ENCODE measurements at regions not wholly inside any gene's neighbourhood (a gene's known extent, or its start where the extent isn't known, plus 50 kb on each side); places are given as distances from the start of the nearest gene placed in this dataset.
"Not testable (repeated sequence)": the region's sequence is repeated elsewhere in the genome, so short reads cannot be mapped to it uniquely, and the experiment has no call there.

DNA sequence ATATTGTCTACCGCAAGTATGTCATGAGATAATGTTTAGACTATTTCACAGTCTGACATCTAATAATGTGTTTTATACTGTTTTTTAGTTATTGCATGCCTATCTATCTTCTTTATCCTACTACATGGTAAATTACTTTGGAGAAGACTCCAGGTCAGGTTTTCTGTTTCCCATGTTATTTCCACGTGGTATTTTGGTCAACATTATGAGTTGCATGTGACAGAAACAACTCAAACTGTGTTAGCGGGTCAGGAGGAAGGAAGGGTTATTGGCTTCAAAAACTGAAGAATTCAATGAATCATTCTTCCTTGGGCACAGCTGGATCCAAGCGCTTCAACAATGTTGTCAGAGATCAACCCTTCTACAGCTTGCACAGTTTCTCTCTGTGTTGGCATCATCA is 252.1 kb upstream of the CCNG1 start:
- DNase-seq, result no peak

DNA sequence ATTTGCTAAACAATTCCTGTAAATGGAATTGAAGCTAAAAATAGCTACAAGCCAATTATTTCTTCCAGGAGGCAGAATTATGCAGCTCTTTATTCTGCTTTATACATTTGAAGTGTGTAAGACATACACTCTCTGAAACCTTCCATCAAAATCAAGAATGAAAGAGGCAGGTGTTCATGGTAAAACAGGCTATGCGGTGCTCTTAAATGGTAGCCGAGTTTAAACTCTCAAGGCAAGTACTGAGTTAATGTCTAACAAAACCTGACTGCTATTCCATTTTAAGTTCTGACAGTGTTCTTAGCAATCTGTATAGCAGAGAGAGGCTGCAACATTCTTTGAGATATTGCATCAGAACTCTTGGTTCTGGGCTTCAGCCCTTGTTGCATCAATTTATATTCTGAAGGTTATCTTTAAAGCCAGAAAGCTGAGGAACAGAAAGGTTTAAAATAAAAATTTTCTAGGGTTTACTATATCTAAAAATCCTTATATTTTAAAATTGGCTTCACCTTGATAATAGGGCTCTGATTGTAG is 248.3 kb upstream of the CCNG1 start:
- DNase-seq, result no peak

DNA sequence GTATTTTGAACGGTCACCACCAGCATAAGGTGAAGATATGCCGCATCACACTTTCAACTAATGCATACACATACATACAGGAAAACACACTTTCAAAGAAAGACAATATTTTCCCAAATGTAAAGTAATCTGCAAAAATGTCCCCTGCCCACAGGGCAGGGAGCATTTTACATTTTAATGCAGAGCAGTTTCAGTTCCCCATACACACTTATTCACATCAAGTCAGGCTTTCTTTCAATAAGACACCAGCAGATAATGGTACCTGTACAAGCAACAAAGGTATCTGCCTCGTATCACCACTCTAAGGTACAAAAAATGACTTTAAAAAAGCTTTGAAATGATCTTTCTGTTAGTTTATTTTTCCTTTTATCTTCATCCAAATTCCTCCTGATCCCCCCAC is 247.1 kb upstream of the CCNG1 start:
- no peak for DNase-seq

DNA sequence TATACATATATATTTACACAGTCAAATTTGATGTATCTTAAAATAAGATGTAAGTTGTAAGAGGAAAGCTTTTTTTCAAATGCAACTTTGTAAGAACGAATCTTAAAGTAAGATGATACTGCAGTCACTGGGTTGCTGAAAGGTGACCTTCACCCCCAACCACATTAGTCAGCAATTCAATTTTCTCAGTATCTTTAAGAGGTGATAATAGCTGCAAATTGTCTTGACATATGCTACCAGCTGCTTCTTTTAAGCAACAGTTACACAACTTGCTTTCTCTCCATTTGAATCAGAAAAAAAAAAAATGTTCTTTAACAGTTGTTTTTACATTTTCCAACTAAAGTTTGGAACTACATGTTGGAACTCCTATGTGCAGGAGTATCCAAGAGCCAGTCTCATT is 246.6 kb upstream of the CCNG1 start:
- no peak for DNase-seq

DNA sequence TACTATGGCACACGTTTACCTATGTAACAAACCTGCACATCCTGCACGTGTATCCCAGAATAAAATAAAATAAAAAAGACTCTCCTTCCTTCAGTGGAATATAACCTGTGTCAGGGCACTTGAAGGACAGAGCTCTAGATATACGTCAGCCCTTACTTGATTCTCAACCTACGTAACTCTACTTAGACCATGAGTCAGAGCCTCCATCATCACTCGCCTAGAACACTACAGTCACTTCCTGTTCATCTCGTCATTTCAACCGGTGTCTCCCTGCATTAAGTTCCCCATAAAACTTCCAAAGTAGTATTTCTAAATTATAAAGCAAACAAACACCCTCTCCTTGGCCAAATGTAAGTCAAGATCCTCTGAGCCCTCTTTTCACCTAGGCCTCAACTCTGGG is 243.5 kb upstream of the CCNG1 start:
- no peak for DNase-seq

DNA sequence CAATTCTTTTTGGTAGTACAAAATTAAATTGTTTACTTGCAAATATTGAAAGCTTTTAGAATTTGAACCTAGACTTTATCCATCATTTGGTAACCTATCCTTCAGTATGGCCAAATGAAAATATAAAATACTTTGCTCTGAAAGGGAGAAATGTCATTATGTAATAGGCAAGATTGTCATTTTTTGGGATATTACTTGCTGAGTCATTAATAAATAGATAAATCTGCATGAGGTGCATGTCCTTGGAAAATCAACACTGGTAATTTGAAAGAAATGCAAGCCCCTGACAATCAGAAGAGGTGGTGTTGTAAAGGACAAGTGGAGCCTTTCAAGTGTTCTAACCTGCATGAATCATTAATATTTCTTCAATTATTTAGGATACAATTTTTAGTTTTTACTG is 231.8 kb upstream of the CCNG1 start:
- DNase-seq, result no peak

DNA sequence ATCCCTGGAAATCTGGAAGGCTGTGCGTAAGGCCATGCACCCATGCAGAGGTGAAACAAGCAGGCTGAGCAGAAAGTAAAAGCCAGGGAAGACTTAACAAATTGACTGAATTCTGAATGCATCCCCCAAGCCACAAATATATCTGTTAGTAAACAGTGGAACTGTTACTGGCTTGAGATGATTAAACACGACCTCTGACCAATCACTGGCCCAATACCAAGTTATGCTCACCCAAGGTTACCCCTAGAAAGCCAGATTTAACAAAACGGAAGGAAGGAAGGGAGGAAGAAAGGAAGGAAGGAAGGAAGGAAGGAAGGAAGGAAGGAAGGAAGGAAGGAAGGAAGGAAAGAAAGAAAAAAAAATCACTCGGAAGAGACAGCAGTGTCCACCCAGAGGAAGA is 215.8 kb upstream of the CCNG1 start:
- DNase-seq, result no peak

DNA sequence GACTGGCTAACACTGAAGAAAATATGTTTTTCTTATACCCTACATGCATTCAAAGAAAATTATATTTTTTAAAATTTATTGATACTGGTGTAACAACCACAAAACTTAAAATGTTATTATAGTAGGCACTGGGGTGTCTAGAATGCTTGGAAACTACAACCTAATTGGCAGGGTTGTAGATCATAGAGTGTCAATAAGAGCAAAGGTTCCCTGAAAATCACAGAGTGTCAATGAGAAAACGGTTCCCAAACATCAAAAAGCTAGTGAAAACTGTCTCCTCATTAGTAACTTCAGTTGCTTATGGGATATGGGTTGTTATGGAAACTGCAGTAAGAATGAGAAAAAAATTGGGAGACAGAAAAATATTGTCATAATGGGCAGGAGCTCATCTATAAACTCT is 214.4 kb upstream of the CCNG1 start:
- DNase-seq, result no peak

DNA sequence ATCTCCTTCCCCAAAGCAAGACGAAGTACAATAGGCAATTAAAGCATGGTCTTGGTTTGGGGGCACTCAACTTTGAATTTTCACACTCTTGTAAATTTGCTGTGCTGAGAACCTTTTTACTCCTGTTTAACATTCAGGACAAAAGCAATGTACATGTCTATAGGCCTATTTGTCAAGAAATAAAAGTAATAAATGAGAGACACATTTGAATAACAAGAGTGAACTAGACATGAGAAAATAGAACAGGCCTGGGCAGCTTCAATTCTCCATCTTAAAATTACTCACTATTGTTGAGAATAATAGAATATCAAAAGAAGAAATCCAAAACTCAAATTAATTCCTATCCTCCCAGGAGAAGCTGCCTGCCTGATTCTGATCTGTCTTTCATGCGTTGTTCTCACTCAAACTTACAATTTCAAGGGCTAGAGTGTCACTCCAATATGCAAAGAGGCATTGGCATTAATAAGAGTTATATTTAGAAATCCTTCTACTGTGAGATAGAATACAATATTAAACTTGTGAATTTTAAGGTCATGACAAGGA is 192.9 kb upstream of the CCNG1 start:
- DNase-seq, result no peak

DNA sequence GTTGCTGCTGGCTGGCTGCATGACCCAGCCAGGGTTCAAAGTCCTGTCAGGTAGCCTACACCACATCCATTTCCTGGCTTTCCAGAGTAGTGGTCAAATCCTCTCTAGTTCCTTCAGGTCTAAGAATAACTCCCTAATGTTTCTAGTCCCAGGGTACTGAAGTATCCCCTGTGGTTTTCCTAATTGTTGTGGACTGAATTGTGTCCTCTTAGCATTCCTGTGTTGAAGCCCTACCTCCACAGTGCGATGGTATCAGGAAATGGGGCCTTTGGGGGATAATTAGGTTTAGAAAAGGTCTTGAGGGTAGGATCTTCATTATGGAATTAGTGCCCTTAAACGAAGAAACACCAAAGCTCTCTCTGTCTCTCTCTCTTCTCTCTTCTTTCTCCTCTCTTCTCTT is 191.8 kb upstream of the CCNG1 start:
- no peak for DNase-seq

DNA sequence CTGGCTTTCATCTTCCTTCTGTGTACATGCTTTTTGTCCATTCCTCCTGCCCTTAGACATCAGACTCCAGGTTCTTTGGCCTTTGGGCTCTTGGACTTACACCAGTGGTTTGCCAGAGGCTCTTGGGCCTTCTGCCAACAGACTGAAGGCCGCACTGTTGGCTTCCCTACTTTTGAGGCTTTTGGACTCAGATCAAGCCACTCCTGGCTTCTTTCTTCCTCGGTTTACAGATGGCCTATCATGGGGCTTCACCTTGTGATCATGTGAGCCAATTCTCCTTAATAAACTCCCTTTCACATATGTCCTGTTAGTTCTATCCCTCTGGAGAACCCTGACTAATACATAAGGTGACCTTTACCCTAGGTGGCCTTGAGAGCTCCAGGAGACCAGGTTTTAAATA is 189.1 kb upstream of the CCNG1 start:
- DNase-seq, result no peak

DNA sequence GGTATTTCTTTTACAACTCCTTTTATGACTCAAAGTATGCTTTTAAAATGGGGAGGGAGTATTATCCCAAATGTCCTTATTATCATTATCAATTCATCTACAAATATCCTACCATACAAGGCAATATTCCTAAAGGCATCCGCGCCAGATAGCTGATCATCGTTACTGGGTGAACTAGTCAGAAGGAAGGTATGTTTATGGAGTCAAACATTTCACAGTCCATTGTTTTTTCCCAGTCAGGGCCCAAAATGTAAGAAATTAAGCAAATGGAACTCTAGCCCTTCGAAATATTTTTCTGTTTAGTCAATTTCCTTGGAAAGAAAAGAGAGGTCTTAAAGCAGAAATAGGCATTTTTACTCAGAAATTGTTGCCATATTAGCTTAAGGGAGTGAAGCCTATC is 188.5 kb upstream of the CCNG1 start:
- DNase-seq, result no peak

DNA sequence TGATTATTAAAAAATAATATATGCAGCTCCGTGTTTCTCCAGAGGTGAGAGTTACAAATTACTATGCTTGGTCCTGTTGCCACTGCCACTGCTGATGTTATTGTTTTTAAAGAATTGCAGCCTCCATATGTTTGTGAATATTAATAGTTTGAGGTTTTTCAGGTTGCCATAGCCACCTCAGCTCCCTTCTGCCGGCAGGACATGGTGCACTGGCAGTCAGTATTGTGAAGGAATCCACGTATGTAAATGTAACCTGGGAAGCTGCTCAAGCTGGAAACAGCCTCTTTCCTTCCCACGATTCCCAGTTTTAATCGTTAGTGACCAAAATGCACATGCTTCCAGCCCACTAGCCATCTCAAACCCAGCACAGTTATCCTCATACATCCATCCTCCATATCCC is 184.4 kb upstream of the CCNG1 start:
- no peak for DNase-seq

DNA sequence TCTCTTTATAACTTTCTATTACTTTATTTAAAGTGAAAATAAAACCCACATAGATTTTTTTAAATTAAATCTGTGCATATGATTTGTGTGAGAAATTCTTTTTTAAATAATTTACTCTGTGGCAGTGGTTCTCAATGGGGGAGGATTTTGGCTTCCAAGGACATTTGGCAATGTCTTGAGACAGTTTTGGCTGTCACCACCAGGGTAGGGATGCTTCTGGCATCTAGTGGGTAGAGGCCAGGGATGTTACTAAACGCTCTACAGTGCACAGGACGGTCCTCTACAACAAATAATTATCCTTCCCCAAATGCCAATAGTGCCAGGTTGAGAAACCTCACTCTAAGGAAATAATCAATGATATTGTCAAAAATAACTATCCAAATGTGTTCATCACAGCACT is 177.9 kb upstream of the CCNG1 start:
- no peak for DNase-seq

DNA sequence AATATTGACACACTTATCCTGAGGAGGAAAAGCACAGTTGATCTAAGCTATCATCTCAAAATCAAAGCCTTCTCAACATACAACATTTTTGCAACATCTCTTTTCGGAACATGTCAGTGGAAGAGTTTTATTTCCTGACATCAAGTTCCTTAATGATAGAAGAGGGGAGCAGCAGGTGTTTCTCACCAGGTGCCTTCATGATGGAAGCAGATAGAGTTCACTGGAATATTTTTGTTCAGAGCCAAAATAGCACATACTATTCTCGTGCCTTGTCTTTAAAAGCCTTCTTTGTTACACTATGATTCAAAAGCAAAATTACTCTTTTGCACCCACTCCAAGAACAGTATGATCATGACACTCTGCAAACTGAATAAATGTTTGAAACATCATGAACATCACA is 176.9 kb upstream of the CCNG1 start:
- no peak for DNase-seq

DNA sequence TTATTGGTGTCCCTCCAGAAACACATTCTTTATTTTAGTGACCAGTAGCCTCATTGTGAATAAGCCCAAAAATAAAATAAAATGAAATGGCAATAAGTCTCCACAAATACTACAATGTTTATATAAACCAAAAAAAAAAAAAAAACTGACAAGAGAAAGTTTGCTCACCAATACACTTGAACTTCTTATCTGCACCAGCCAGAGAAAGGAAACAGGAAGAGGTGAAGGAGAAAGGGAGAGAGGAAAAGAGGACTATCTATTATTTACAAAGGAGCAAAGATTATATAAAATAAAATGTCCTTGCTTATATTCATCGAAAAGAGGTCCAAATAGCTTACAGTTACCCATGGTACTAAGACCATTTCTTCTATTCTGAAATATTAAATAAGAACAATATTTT is 176.4 kb upstream of the CCNG1 start:
- no peak for DNase-seq

DNA sequence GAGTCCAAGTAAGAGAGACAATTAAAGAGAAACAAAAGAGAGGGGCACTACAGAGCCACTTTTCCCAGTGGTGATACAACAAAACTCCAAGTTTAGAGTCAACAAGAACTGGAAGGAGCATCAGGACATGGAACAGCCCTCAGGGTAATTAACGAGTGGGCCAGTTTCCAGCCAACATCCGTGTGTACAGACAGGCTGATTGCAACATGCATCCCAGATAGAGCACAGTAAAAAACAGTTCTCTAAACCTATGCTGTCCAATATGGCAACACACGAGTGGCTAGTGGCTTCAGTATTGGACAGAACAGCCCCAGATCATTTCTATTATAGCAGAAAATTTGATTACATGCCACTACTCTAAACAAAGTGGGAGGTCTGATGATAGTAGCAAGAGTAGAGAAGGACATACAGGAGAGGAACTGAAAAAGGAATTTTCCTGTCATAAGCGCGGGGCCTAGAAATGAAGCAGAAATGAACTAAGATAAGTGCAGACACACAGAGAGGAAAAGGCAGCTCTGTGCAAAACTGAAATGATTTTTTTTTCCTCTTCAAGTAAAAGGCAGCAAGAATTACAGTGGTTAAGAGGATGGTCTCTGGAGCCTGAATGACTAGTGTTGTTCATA is 175.6 kb upstream of the CCNG1 start:
- no peak for DNase-seq

DNA sequence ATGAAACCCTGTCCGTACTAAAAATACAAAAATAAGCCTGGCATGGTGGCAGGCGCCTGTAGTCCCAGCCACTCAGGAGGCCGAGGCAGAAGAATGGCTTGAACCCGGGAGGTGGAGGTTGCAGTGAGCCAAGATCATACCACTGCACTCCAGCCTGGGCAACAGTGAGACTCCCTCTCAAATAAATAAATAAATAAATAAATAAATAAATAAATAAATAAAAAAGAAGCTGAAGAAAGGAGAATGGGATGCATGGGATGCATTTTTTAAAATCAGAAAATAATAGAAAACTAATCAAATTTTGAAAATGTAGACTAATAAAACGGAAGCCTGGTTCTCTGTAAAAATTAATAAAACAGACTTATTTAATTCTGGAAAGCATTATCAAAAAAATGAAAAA is 171.1 kb upstream of the CCNG1 start:
- not testable (repeated sequence) for DNase-seq

DNA sequence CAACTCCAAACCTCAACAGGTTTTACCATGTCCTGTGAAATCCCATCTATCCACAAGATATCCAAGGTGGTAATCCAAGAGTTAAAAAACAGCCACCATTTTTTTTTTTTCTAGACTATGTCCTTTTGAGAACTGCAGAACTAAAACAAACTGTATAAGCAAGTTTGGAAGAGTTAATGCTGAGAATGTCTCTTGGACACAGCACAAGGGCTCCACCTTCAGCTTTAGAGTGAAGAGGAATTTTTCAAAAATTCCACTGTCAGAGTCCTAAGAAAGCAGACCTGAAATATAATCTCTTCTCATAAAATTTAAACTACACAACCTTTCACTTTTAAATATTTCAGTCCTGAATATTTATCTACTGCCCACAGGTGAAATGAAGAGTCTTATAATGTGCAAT is 167.8 kb upstream of the CCNG1 start:
- DNase-seq, result no peak

DNA sequence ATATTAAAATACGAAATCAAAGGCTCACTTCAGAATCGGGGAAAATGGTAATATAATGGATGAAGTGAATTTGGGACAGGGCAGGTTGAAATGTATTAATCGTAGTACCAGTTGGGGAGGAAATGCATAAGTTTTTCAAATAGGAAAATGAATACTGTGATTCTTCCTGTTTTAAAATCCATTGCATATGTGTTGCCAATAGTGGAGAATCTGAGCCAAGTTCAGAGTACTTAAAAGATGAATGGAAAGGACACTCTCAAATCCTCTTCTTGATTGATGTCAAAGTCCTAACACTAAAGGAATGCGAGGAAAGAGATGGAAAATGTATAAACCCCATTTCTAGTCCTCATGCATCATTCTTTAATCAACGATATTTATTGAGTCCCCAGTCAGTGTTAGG is 160.9 kb upstream of the CCNG1 start:
- DNase-seq, result no peak

DNA sequence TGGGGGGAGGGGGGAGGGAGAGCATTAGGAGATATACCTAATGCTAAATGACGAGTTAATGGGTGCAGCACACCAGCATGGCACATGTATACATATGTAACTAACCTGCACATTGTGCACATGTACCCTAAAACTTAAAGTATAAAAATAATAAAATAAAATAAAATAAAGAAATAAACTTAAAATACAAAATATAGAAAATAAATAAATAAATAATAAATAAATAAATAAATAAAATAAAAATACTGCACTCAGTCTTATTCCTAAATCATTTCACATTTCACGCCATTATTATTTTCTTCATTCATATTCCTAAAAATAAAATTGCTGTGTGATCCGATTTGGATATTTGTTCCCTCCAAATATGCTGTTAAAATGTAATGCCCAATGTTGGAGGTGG is 156.5 kb upstream of the CCNG1 start:
- DNase-seq, result not testable (repeated sequence)

DNA sequence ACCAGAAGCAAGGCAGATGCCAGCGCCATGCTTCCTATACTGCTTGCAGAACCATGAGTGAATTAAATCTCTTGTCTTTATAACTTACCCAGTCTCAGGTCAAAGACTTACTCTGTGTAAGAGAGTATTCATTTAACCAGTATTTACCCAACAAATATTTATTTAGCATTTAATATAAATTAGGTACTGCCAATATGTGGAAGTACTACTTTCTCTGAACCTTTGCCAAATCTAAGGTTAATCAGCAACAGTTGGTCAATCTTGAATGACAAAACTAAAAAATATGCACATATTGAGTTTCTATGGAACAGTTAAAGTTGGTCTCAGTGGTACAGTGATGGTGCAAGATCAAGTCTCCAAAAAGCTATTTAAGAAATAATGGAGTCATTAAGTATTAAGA is 155.9 kb upstream of the CCNG1 start:
- no peak for DNase-seq

DNA sequence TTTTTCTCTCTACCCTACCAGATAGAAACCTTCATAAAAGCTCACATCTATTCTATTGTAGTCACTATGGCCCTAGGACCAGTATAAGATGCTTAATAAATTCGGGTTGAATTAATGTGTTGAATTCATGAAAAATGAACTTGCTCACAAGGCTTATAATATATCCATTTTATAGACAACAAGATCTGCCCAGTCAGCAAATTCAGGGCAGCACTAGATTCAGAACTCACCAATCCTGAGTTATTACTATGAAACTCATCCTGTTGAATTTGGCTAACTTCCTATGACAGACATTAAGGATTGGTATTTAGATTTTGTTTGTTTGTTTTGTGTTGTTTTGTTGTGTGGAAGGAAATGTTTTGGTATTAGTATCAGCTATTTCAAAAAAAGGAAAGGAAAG is 143.6 kb upstream of the CCNG1 start:
- no peak for DNase-seq

DNA sequence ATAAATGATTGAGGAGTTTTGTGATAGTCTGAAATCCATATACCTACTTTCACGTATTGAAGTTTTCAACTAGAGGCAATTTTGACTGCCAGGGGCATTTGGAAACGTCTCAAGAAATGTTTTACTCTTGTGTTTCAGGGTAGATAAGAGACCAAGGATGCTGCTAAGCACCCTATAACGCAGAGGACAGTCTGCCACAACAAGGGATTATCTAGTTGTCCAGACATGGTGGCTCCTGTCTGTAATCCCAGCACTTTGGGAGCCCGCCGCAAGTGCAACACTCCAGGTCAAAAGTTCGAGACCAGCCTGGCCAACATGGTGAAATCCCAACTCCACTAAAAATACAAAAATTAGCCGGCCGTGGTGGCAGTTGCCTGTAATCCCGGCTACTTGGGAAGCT is 133.7 kb upstream of the CCNG1 start:
- no peak for DNase-seq

DNA sequence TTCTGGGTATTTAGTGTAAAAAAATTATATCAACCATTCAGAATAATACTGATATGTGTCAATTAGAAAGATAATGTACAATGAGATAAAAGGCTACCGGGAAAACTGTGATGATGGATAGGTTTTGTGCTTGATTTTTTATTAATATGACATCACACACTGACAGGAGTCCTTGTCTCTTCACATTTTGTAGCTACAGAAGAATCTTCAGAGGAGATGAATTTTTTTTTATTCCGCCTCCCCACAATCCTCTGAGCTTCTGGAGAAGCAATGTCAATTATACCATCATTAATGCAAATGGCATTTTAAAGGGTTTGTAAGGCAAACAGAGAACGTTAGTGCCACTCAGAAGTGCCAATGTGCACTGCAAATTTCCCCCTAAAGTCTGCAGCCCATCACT is 131.7 kb upstream of the CCNG1 start:
- DNase-seq, result no peak
